GM18868 (cell line): ENCODE measurements at regions not wholly inside any gene's neighbourhood (a gene's known extent, or its start where the extent isn't known, plus 50 kb on each side); places are given as distances from the start of the nearest gene placed in this dataset.
"Not testable (repeated sequence)": the region's sequence is repeated elsewhere in the genome, so short reads cannot be mapped to it uniquely, and the experiment has no call there.

ENCODE experiments used
- ATAC-seq: cut with Tn5 transposase; IDR thresholded peaks from one replicate; pipeline ENCODE4 v1.9.1; 2021; ENCODE audit warnings: mild to moderate bottlenecking, moderate library complexity; ENCODE audit not compliant: unreplicated experiment

DNA sequence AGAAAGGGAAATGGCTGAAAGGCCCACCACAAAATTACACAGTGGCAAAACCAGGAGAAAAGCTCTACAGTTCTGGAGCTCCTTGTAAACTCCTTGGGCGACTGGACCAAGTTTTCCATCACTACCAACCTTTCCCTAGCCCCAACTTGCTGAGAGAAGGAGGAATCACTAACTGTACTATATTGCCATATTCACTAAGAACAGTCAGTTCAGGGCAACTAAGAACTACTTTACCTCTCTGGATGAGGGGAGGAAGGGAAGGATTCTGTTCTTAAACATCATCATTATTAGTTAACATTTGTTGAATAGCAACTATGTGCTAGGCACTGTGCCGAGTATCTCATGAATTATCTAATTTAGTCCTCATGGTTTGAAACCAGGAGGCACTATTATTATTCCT, 98.1 kb upstream of the SVIL start:
- ATAC-seq = no peak

DNA sequence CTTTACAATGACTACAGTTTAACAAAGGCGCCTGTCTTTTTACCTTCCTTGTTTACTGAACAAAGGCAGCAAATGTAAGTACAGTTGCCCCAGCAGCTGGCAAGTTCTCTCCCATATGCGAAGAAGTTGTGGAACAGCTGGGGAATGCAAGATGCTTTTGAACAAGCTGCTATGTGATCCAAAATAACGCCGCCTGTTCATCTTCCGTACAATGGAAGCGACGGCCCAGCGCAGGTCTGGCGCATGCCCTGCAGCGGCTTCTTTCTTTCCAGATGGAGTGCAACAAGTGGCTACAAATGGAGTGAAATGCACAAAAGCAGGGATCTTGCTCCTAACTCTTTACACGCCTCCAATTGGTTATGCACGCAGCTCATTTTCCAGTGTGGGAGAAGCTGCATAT, 97.0 kb upstream of the SVIL start:
- no peak for ATAC-seq

DNA sequence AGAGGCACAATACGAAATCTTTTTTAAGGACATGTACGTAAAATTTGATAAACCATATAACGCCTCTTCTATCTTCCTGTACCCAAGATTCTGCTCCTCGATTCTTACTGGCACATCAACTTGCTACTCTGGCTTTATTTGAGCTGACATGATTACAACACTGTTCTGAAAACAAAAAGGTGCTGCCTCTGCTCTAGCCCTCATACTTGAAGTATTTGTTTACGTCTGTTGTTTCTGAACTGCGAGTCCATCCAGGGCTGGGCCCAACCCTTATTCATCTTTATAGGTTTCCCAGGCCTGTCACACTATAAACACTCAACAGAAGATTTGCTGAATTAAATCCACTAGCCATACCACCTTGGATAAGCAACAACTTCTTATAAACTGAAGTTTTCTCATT, 96.2 kb upstream of the SVIL start:
- no peak for ATAC-seq

DNA sequence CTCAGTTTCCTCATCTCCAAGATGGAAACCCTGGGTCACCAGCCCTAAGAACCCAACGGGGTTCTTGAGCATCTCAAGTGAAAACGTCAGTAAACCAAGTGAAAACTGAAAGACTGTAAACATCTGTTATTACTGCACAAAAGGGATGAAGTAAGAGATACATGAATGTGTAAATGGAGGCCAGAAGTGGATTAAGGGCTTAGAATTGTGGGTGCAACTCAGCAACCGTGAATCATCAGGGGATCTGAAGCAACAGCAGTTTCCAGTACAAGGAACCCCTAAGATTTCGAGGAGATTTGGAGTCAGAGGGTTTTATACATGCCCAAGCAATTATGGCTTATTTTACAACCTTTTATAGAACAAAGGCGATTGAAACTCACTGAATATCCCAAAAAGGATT, 95.7 kb upstream of the SVIL start:
- no peak for ATAC-seq

DNA sequence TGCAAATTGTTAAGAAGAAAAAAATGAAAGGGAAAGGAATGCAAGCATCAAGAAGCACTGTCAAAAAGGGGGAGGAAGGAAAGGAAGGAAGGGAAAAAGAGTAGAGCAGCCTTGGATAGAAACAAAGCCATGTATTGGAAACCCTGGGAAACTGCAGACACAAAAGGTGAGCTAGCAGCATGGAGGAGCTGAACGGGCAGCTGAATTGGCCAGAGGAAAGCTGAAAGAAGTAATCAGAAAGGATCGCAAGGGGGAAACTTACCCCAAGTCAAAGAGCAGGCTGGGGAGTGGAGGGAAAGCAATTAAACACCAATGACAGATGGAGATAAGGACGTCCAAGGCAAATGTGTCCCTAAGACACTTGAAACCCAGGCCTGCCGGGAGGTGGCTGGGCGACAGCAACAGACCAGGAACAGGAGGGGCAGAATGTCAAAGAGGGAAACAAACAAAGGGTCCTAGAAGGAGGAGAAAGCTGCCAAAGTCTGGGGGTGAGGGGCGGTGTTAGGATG, 93.8 kb upstream of the SVIL start:
- ATAC-seq = no peak

DNA sequence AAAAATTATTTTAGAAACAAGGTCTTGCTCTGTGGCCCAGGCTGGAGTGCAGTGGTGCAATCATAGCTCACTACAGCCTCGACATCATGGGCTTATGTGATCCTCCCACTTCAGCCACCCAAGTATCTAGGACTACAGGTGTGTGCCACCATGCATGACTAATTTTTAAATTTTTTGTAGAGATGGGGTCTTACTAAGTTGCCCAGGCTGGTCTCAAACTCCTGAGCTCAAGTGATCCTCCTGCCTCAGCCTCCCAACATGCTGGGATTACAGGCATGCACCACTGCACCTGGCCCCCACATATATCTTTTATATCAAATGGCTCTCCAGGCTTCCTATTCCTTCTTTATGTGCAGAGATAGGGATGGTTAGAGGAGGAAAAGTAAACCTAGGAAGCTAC, 91.2 kb upstream of the SVIL start:
- ATAC-seq = not testable (repeated sequence)

DNA sequence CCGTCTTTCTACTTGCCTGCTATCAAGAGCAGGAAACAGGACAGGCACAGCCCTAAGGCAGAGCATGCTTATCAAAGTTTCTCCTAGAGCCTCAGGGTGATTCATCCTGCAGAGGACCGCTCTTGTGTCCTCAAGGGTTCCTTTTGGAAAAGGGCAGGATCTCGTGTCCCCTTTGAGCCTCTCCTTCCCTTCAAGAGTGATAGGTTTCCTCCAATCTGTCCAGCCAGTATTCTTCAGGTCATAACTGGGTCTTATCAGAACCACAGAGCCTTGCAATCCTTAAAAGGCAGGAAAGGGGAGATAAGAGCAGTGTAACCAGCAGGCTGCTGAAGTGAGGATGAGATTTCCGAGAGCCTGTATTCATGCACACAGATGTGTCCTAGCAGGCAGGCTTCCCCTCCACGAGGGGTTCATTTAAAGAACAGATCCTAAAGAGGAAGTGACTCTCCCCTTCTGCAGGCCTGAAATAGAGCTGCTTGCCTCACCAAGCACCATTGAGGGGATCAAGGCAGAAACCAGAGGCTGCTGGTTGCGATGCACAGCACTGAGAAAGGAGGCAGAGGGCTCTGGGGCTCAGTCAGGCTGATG, 90.5 kb upstream of the SVIL start:
- no peak for ATAC-seq

DNA sequence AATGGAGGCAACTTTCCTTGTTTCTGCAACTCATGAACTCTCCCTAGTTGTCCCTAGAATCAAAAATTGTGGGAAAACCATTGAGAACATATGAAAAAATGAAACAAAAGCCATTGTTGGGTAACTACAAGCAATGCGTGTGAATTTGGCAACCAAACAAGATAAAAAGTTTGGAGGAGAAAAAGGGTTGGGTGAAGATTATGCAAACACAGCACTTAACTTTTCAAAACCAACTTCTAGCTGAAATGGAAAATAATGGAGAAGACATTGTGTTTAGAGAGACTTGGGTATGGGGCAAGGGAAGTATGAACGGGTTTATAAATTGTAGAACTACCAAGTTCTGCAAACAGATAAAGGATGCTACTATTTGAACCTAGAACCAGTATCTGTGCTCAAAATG, 89.0 kb upstream of the SVIL start:
- ATAC-seq = no peak

DNA sequence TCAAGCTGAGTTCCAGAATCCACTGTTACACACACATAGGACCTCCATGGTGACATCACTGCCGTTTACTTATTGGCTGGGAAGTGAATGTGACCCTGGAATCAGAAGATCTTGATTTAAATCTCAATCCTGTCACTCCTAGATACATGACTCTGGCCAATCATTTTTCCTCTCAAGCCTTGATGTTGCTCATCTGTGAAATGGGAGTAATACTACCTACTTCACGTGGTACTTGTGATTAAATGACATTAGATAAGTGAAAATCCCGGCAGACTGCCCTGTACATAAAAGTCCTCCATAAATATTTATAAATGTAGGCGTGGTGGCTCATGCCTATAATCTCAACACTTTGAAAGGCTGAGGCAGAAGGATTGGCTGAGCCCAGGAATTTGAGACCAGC, 88.0 kb upstream of the SVIL start:
- no peak for ATAC-seq

DNA sequence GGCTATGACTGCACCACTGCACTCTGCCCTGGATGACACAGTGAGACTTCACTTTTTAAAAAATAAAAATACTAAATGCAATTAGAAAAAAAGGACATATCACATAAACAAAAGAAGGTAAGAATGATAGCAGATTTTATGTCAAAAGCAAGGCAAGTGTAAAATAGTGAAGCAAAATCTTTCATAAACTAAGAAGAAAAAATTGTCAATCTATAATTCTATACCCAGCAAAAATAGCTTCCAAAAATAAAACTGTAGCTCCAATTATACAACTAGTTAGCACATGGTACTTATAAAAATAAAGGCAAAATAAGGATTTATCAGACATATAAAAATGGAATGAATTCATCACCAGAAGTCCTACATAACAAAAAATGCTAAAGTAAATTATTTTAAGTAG, 85.4 kb upstream of the SVIL start:
- ATAC-seq = no peak

DNA sequence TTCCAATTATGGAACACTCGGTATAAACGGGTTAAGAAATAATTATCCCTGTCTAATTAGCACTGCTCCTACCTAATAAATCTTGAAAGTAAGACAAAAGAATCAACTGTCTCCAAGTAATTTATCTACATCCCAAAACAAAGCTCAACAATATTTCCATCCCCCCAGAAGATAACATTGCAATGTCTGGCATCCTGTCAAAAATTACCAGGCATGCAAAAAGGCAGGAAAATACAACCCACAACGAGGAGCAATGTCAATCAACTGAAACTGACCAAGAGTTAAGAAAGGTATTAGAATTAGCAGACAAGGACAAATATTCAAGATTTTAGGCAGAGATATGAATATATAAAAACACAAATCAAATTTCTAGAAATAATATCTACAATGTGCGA, 84.5 kb upstream of the SVIL start:
- no peak for ATAC-seq

DNA sequence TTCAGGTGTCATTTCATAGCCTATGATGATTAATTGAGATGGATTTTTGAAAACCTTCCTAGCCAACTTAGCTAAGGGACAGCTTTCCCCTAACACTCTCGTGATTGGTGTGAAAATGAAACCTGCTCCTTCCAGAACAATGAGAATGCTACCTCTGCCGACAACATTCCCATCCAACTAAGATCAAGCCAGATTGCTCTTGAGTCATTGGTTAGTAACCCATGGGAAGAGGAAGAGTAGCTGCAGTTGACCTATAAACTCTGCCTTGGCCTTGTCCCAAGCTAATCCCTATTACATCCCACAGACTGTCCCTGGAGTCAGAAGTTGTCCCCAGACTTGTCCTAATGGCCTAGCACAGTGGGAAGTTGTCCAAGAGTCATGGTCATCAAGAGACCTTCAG, 80.5 kb upstream of the SVIL start:
- no peak for ATAC-seq

DNA sequence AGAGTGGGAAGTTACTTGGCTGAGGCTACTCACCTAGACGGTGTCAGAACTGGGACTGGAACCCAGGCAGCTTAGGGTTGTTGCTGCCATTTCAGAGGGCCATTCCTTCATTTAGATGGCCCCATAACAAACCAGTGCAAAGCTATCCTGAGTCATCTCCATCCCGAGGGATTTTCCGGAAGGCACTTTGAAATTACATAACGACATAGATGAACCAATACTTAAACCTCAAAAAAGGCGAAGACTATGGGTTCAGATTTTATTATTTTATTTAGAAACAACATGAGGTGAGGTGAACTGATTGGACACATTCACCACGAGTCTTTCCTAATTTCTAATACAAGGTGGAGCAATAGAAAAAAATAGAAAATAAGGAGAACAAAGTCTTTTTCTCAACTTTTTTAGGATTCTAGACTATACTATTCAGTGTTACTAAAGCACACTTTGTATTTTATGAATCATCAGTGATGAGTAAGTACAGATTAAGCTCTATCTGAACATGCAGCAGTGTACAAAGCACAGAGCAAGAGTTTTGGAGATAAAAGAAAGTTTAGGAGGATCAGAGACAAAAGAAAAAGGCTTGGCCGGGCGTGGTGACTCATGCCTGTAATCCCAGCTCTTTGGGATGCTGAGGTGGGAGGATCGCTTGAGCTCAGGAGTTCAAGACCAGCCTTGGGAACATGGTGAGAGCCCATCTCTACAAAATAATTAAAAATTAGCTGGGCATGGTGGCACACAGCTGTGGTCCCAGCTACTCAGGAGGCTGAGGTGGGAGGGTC, 79.5 kb upstream of the SVIL start:
- ATAC-seq = no peak

DNA sequence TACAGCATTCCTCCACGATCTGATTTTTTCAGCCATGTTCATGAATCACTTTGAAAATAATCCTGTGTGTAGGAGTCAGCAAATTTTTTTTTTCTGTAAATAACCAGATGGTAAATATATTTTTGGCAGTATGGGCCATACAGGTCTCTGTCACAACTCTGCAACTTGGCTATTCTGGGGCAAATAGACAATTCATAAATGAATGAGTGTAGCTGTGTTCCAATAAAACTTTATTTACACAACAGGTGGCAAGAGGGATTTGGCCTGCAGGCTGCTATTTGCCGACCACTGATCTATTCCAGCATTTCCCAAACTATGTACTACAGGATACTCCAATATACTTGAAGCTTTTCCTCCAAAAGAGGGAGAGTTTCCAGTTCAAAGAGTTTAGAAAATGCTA, 78.7 kb upstream of the SVIL start:
- no peak for ATAC-seq

DNA sequence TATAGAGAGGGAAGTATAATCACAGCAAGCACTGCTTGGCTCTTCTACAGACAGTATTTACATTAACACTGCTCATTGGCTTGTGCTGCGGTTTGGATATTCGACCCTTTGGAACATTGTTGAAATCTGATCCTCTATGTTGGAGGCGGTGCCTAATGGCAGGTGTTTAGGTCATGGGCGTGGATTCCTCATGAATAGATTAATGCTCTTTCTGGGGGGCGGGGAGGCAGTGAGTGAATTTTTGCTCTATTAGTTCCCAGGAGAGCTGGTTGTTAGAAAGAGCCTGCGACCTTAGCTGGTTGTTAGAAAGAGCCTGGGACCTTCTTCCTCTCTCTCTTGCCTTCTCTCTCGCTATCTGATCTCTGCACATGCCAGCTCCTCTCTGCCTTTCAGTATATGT, 77.3 kb upstream of the SVIL start:
- ATAC-seq = no peak

DNA sequence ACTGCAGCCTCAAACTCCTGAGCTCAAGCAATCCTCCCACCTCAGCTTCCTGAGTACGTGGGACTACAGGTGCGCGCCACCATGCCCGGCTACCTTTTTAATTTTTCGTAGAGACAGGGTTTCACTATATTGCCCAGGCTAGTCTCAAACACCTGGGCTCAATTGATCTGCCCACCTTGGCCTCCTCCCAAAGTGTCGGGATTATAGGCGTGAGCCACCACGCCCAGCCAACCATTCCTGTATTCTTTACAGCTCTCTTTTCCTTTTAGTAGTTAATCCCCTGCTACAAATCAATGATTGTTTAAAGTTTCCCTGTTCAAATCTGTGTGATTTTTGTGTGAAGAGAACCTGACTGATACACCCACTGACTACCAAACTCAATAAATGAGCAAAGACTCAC, 75.4 kb upstream of the SVIL start:
- ATAC-seq = no peak

DNA sequence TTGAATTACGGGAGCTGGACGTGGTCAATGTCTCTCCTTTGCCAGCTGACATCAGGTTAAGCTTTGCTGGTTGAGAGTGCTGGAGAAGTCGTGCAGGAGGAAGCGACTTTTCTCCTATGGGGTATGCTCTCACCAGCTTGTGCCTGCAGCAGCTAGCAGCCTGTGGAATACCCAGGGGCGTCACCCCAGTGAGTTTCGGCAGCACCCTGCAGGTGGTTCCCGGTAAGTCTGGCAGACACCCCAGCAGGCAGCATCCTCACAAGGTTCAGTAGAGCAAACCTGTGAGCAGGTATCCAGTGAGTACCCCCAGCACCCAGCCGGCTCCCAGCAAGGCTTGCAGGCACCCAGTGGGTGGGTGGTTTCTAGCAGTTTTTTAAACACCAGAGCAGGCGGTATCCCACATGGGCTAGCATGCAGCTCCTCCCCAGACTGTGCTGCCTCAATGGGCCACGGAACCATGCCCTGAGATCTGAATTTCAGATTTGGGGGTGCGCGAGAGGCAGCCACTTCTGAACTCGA, 74.8 kb upstream of the SVIL start:
- ATAC-seq = no peak

DNA sequence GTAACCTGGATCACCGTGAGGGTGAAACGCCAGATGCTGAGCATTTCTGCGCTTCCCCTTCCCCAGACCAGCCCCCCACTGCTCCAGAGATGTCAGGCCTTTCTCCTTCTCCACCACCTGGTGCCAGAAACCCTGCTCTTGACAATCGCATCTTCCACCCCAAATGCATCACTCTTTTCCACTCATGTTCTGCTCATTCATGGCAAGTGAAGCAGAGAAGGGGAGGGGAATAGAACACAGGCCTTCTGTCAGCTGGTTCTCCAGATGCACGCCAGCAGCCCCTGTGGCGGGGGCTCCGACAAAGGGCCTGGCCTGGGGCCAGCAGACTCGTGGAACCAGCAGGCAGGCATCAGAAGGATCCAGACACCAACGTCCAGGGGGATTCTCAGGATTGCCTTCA, 68.5 kb upstream of the SVIL start:
- no peak for ATAC-seq

DNA sequence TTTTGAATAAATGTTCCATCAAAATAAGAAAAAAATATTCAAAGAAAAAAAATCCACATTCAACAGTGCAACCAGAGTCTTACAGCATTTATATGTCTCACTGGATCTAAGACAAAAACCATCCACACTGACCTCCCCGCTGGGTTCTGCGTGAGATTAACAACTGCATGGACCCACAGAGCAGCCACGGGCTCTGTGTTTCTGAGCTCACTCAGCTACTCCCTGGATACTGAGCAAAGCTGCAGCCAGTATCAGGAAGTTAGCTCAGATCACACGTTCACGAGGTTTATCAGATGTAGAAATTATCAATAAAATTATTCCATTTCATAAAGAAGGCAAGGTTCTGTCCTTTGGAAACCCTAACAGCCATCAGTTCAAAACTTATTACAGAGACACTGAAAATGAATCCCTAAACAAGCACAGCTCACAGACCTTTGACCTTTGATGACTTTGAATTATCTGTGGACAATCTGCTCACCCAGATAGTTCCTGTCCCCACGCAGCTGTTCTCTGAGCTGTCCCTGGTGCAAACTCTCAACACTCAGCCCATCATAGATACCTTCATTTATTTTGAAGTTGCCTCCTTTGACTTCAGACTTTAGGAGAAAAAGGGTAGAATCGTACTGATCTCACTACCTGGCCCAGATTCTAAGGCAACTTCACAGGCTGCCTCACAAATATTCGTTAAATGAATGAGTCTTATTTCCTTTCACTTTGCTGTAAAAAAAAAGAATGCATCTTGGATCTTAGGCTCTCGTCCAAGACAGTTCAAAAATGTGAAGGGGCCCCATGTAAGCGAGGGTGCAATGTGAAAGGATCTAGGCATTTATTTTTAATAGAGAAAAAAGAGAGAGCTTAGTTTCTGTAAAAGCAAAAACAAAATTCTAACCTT, 67.7 kb upstream of the SVIL start:
- no peak for ATAC-seq

DNA sequence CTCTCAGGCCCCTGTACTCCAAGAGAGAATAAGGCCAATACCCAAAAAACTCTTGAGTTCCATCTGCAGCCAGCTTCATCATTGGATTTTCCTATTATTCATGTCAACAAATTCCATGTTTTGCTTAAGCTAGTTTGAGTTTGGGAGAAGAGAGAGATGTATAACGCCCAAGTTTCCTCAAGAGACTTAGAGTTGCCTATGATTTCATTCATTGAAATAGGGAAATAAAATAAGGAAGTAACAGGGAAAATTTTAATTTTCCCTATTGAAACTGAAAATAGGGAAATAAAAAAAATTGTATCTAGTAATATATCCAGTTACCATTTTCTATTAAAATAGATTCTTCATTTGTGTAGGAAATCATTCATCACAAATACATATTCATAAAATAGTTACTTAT, 66.5 kb upstream of the SVIL start:
- ATAC-seq = no peak

DNA sequence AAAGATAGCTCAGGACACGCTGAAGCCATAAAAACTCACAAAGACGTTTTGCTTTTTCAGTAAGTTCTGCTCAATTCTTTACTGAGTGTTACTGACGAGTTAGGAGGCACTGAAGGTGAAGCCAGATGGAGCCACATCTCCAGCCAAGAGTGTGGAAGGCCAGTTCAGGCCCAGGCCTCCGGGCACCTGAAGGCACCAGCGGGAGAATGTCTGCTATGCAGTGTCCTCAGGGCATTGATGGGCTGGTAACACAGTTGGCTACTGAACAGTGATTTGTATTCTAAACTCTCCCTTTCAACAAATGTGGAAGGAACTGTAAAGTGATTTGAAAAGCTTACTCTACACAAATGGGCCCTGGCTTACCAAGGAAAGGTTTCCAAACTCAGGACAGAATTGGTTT, 64.8 kb upstream of the SVIL start:
- no peak for ATAC-seq
